ENCODE measurements at regions not wholly inside any gene's neighbourhood (a gene's known extent, or its start where the extent isn't known, plus 50 kb on each side); places are given as distances from the start of the nearest gene placed in this dataset.

GRCh38 chr10:89867964-89868363, 166.6 kb downstream of the KIF20B start:
- H3K9me3 Mint-ChIP-seq = no peaks in the 10 kb centered on the region
- peaks cover 2% of the 10 kb centered on the region for H3K4me1 Mint-ChIP-seq (ENCODE audit: low read depth)
- H3K27ac Mint-ChIP-seq = no peak overlapping the region
- no peak overlapping the region for H3K4me3 Mint-ChIP-seq
- no peaks in the 10 kb centered on the region for H3K36me3 Mint-ChIP-seq (ENCODE audit: low read depth)
- peaks cover 20% of the 10 kb centered on the region for H3K27me3 Mint-ChIP-seq
- DNase-seq = no peak

GRCh38 chr10:89869180-89869579, 167.8 kb downstream of the KIF20B start:
- peaks cover 24% of the 10 kb centered on the region for H3K27me3 Mint-ChIP-seq
- no peaks in the 10 kb centered on the region for H3K4me1 Mint-ChIP-seq (ENCODE audit: low read depth)
- H3K27ac Mint-ChIP-seq = no peak overlapping the region
- no peak for DNase-seq
- H3K9me3 Mint-ChIP-seq = no peaks in the 10 kb centered on the region
- H3K36me3 Mint-ChIP-seq (ENCODE audit: low read depth) = no peaks in the 10 kb centered on the region
- H3K4me3 Mint-ChIP-seq = no peak overlapping the region

GRCh38 chr10:89869592-89870156, 168.3 kb downstream of the KIF20B start:
- Mint-ChIP-seq H3K27me3 (peaks cover 25% of the 10 kb centered on the region), H3K9me3 (no peaks in the 10 kb centered on the region)

GRCh38 chr10:89870936-89871335, 169.5 kb downstream of the KIF20B start:
- Mint-ChIP-seq H3K4me1 (ENCODE audit: low read depth) (no peaks in the 10 kb centered on the region), H3K9me3 (no peaks in the 10 kb centered on the region), H3K4me3 (no peak overlapping the region), H3K36me3 (ENCODE audit: low read depth) (no peaks in the 10 kb centered on the region), H3K27me3 (peaks cover 32% of the 10 kb centered on the region), H3K27ac (no peak overlapping the region)
- no peak for DNase-seq

More at GRCh38 chr10:89869592-89870156, 168.3 kb downstream of the KIF20B start:
- no peaks in the 10 kb centered on the region for H3K36me3 Mint-ChIP-seq (ENCODE audit: low read depth)
- H3K4me1 Mint-ChIP-seq (ENCODE audit: low read depth) = no peaks in the 10 kb centered on the region
- DNase-seq = no peak
- no peak overlapping the region for H3K4me3 Mint-ChIP-seq
- H3K27ac Mint-ChIP-seq = no peak overlapping the region

GRCh38 chr10:89873055-89873454, 171.7 kb downstream of the KIF20B start:
- no peak overlapping the region for H3K4me3 Mint-ChIP-seq
- H3K36me3 Mint-ChIP-seq (ENCODE audit: low read depth) = no peaks in the 10 kb centered on the region
- DNase-seq = no peak
- H3K4me1 Mint-ChIP-seq (ENCODE audit: low read depth) = no peaks in the 10 kb centered on the region
- H3K9me3 Mint-ChIP-seq = no peaks in the 10 kb centered on the region
- H3K27ac Mint-ChIP-seq = no peak overlapping the region
- H3K27me3 Mint-ChIP-seq = peaks cover 32% of the 10 kb centered on the region

- H3K4me3 Mint-ChIP-seq = no peak overlapping the region
- H3K4me1 Mint-ChIP-seq (ENCODE audit: low read depth) = no peaks in the 10 kb centered on the region
- H3K36me3 Mint-ChIP-seq (ENCODE audit: low read depth) = no peaks in the 10 kb centered on the region
- DNase-seq = no peak
- H3K27me3 Mint-ChIP-seq = peaks cover 15% of the 10 kb centered on the region
- H3K27ac Mint-ChIP-seq = no peak overlapping the region
- no peaks in the 10 kb centered on the region for H3K9me3 Mint-ChIP-seq
Observed at GRCh38 chr10:89875557-89875956, 174.2 kb downstream of the KIF20B start.

GRCh38 chr10:89879121-89879520, 177.7 kb downstream of the KIF20B start:
- Mint-ChIP-seq H3K9me3 (peaks cover 4% of the 10 kb centered on the region), H3K4me3 (no peak overlapping the region), H3K27ac (no peak overlapping the region), H3K27me3 (peaks cover 22% of the 10 kb centered on the region), H3K36me3 (ENCODE audit: low read depth) (no peaks in the 10 kb centered on the region), H3K4me1 (ENCODE audit: low read depth) (no peaks in the 10 kb centered on the region)
- no peak for DNase-seq

GRCh38 chr10:89887406-89887805, 186.0 kb downstream of the KIF20B start:
- no peaks in the 10 kb centered on the region for H3K36me3 Mint-ChIP-seq (ENCODE audit: low read depth)
- H3K4me3 Mint-ChIP-seq = no peak overlapping the region

GRCh38 chr10:89887830-89888229, 186.4 kb downstream of the KIF20B start:
- Mint-ChIP-seq H3K4me1 (ENCODE audit: low read depth) (no peaks in the 10 kb centered on the region), H3K9me3 (no peaks in the 10 kb centered on the region), H3K27ac (no peak overlapping the region), H3K27me3 (peaks cover 28% of the 10 kb centered on the region), H3K4me3 (no peak overlapping the region), H3K36me3 (ENCODE audit: low read depth) (no peaks in the 10 kb centered on the region)
- DNase-seq = no peak

More at GRCh38 chr10:89887406-89887805, 186.0 kb downstream of the KIF20B start:
- Mint-ChIP-seq H3K4me1 (ENCODE audit: low read depth) (no peaks in the 10 kb centered on the region), H3K27me3 (peaks cover 32% of the 10 kb centered on the region), H3K27ac (no peak overlapping the region), H3K9me3 (peaks cover 3% of the 10 kb centered on the region)
- no peak for DNase-seq

GRCh38 chr10:89888321-89889070, 187.1 kb downstream of the KIF20B start:
- no peak for DNase-seq
- H3K9me3 Mint-ChIP-seq = no peaks in the 10 kb centered on the region
- H3K27ac Mint-ChIP-seq = no peak overlapping the region
- no peak overlapping the region for H3K4me3 Mint-ChIP-seq
- no peaks in the 10 kb centered on the region for H3K4me1 Mint-ChIP-seq (ENCODE audit: low read depth)
- no peaks in the 10 kb centered on the region for H3K36me3 Mint-ChIP-seq (ENCODE audit: low read depth)
- H3K27me3 Mint-ChIP-seq = peaks cover 23% of the 10 kb centered on the region

- H3K4me3 Mint-ChIP-seq = no peak overlapping the region
- H3K36me3 Mint-ChIP-seq (ENCODE audit: low read depth) = no peaks in the 10 kb centered on the region
- H3K9me3 Mint-ChIP-seq = no peaks in the 10 kb centered on the region
Observed at GRCh38 chr10:89889606-89890005, 188.2 kb downstream of the KIF20B start.

GRCh38 chr10:89891006-89891535, 189.7 kb downstream of the KIF20B start:
- Mint-ChIP-seq H3K27ac (no peak overlapping the region), H3K4me3 (no peak overlapping the region), H3K9me3 (no peaks in the 10 kb centered on the region), H3K36me3 (ENCODE audit: low read depth) (no peaks in the 10 kb centered on the region), H3K4me1 (ENCODE audit: low read depth) (no peaks in the 10 kb centered on the region), H3K27me3 (peaks cover 16% of the 10 kb centered on the region)
- no peak for DNase-seq

More at GRCh38 chr10:89889606-89890005, 188.2 kb downstream of the KIF20B start:
- no peak for DNase-seq
- Mint-ChIP-seq H3K27me3 (peaks cover 18% of the 10 kb centered on the region), H3K27ac (no peak overlapping the region), H3K4me1 (ENCODE audit: low read depth) (no peaks in the 10 kb centered on the region)

- no peak overlapping the region for H3K4me3 Mint-ChIP-seq
- H3K27me3 Mint-ChIP-seq = peaks cover 16% of the 10 kb centered on the region
- H3K36me3 Mint-ChIP-seq (ENCODE audit: low read depth) = no peaks in the 10 kb centered on the region
- no peaks in the 10 kb centered on the region for H3K9me3 Mint-ChIP-seq
- H3K4me1 Mint-ChIP-seq (ENCODE audit: low read depth) = no peaks in the 10 kb centered on the region
- no peak overlapping the region for H3K27ac Mint-ChIP-seq
- no peak for DNase-seq
Observed at GRCh38 chr10:89894051-89894450, 192.7 kb downstream of the KIF20B start.

GRCh38 chr10:89900554-89900953, 199.2 kb downstream of the KIF20B start:
- no peak for DNase-seq
- peaks cover 21% of the 10 kb centered on the region for H3K27me3 Mint-ChIP-seq
- no peaks in the 10 kb centered on the region for H3K36me3 Mint-ChIP-seq (ENCODE audit: low read depth)
- H3K4me3 Mint-ChIP-seq = no peak overlapping the region
- no peak overlapping the region for H3K27ac Mint-ChIP-seq
- no peaks in the 10 kb centered on the region for H3K4me1 Mint-ChIP-seq (ENCODE audit: low read depth)
- no peaks in the 10 kb centered on the region for H3K9me3 Mint-ChIP-seq

GRCh38 chr10:89901895-89902294, 200.5 kb downstream of the KIF20B start:
- Mint-ChIP-seq H3K4me1 (ENCODE audit: low read depth) (no peaks in the 10 kb centered on the region), H3K4me3 (no peak overlapping the region), H3K27ac (no peak overlapping the region), H3K27me3 (peaks cover 13% of the 10 kb centered on the region), H3K9me3 (no peaks in the 10 kb centered on the region), H3K36me3 (ENCODE audit: low read depth) (no peaks in the 10 kb centered on the region)
- DNase-seq = no peak

Data from activated T-cell treated with anti-CD3 and anti-CD28 coated beads, Interleukin-2, amount 50 U/mL, for 24 hours (primary cell).